OCI-LY3 (cell line): ENCODE measurements at regions not wholly inside any gene's neighbourhood (a gene's known extent, or its start where the extent isn't known, plus 50 kb on each side); places are given as distances from the start of the nearest gene placed in this dataset.

Source experiments
- EZH2phosphoT487 ChIP-seq: fragments of 200-600 bp; shearing (Covaris generic); IDR thresholded peaks from 2 replicates; pipeline ENCODE4 v1.6.1; 2018; ENCODE audit warnings: antibody characterized with exemption, mixed run types, low read depth
- TF ChIP-seq, protein P1 (sequence below): fragments of 200-600, 300-600 bp; sonication (generic); IDR thresholded peaks from 2 replicates; pipeline ENCODE4 v1.5.1; 2014; ENCODE audit warnings: antibody characterized with exemption, low read length, low read depth

GRCh38 chr4:15149839-15150592 is 147.7 kb downstream of the CPEB2 start:
- TF ChIP-seq, protein P1, sequence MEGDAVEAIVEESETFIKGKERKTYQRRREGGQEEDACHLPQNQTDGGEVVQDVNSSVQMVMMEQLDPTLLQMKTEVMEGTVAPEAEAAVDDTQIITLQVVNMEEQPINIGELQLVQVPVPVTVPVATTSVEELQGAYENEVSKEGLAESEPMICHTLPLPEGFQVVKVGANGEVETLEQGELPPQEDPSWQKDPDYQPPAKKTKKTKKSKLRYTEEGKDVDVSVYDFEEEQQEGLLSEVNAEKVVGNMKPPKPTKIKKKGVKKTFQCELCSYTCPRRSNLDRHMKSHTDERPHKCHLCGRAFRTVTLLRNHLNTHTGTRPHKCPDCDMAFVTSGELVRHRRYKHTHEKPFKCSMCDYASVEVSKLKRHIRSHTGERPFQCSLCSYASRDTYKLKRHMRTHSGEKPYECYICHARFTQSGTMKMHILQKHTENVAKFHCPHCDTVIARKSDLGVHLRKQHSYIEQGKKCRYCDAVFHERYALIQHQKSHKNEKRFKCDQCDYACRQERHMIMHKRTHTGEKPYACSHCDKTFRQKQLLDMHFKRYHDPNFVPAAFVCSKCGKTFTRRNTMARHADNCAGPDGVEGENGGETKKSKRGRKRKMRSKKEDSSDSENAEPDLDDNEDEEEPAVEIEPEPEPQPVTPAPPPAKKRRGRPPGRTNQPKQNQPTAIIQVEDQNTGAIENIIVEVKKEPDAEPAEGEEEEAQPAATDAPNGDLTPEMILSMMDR: no peak
- TF ChIP-seq EZH2phosphoT487: no peak
